HCT116 (cell line): ENCODE measurements at regions not wholly inside any gene's neighbourhood (a gene's known extent, or its start where the extent isn't known, plus 50 kb on each side); places are given as distances from the start of the nearest gene placed in this dataset.

Experiments used
- ATAC-seq: fragments of 200-7000 bp; cut with Tn5 transposase; 2 replicates; pipeline ENCODE4 v1.9.1; 2020; ENCODE audit warnings: mild to moderate bottlenecking, moderate library complexity
- BruUV-seq: library from RNA; stranded (reverse); fragments of 400-500 nt; replicated peaks from 2 replicates; lab custom pipeline; 2021; lab: Mats Ljungman, UMichigan
- CTCF ChIA-PET: fragments of 300-600 bp; sonication (Branson Sonifier 250); formaldehyde crosslinking; loops from one replicate; lab custom pipeline; 2021; ENCODE audit warnings: antibody characterized with exemption; lab: Charles Lee
- POLR2A ChIA-PET: fragments of 300-600, 350-600 bp; sonication (Branson Sonifier 250); formaldehyde crosslinking; loops from one replicate; lab custom pipeline; 2021; ENCODE audit warnings: antibody characterized with exemption; lab: Charles Lee
- RAD21 ChIA-PET, 2 experiments: fragments of 300-600 bp; sonication (Branson Sonifier 250); formaldehyde crosslinking; loops; one replicate each; lab custom pipeline; 2023; ENCODE audit warnings: low total read pairs in 2 of 2; ENCODE audit not compliant: uncharacterized antibody in 2 of 2, unreplicated experiment in 2 of 2, low non-redundant PET in 1 of 2; lab: Charles Lee
- DNase-seq: peaks from one replicate; pipeline ENCODE4 v3.0.0-alpha.2; 2010; ENCODE audit warnings: low read depth, low spot score
- H2AFZ ChIP-seq: fragments of 200-600 bp; shearing (Covaris generic), sonication (generic); 2 replicates; pipeline ENCODE4 v1.6.1; 2017; ENCODE audit warnings: low read depth, mixed run types, mixed read lengths, antibody characterized with exemption, low read length; ENCODE audit not compliant: poor library complexity, severe bottlenecking
- H3K27ac ChIP-seq: 2 replicates; pipeline ENCODE4 v1.5.1; 2012; ENCODE audit warnings: low read depth, low read length
- H3K27me3 ChIP-seq: fragments of 200-600 bp; sonication (generic); 2 replicates; pipeline ENCODE4 v1.6.1; 2016; ENCODE audit warnings: mixed run types, low read length, mixed read lengths; ENCODE audit not compliant: insufficient read depth
- H3K36me3 ChIP-seq, 2 experiments: fragments of 200-500 bp in 1 of 2; fragments of 200-600 bp in 1 of 2; sonication (Bioruptor generic) in 1 of 2; sonication (generic) in 1 of 2; 2 replicates each; pipeline versions ENCODE4 v1.5.1 to v1.6.1; 2014 to 2016; ENCODE audit warnings: low read length in 2 of 2, inconsistent platforms in 1 of 2, mixed read lengths in 1 of 2, mixed run types in 1 of 2; ENCODE audit not compliant: insufficient read depth in 2 of 2, control insufficient read depth in 1 of 2
- H3K4me1 ChIP-seq, 2 experiments: fragments of 200-600 bp in 1 of 2; sonication (generic) in 1 of 2; 2 replicates each; pipeline versions ENCODE4 v1.5.1 to v1.6.1; 2012 to 2017; ENCODE audit warnings: low read length in 2 of 2, inconsistent platforms in 1 of 2, mild to moderate bottlenecking in 1 of 2, mixed read lengths in 1 of 2, mixed run types in 1 of 2, moderate library complexity in 1 of 2; ENCODE audit not compliant: insufficient read depth in 2 of 2, control insufficient read depth in 1 of 2
- H3K4me2 ChIP-seq: fragments of 200-600 bp; sonication (generic); 2 replicates; pipeline ENCODE4 v1.6.1; 2017; ENCODE audit warnings: mixed run types, low read length, mixed read lengths
- H3K4me3 ChIP-seq, 2 experiments: fragments of 200-600 bp in 1 of 2; sonication (generic) in 1 of 2; replicated peaks in 1 of 2; 2 replicates each; pipeline ENCODE4 v1.5.1; 2011 to 2016; ENCODE audit warnings: low read length in 2 of 2, control low read depth in 1 of 2, low read depth in 1 of 2, mild to moderate bottlenecking in 1 of 2, mixed read lengths in 1 of 2, mixed run types in 1 of 2
- H3K79me2 ChIP-seq: fragments of 200-600 bp; sonication (generic); 2 replicates; pipeline ENCODE4 v1.6.1; 2017; ENCODE audit warnings: mild to moderate bottlenecking, mixed run types, low read length, moderate library complexity, mixed read lengths; ENCODE audit not compliant: insufficient read depth
- H3K9ac ChIP-seq: fragments of 200-600 bp; sonication (generic); 2 replicates; pipeline ENCODE4 v1.6.1; 2016; ENCODE audit warnings: low read length, mixed read lengths
- H3K9me2 ChIP-seq: fragments of 200-600 bp; sonication (generic), shearing (Covaris generic); 2 replicates; pipeline ENCODE4 v1.6.1; 2017; ENCODE audit warnings: mixed run types, mild to moderate bottlenecking, moderate library complexity; ENCODE audit not compliant: insufficient read depth
- H3K9me3 ChIP-seq, 2 experiments: fragments of 200-500 bp in 1 of 2; fragments of 200-600 bp in 1 of 2; sonication (Bioruptor generic) in 1 of 2; sonication (generic) in 1 of 2; 2 replicates each; pipeline ENCODE4 v1.6.1; 2014 to 2017; ENCODE audit warnings: low read length in 2 of 2, mixed read lengths in 2 of 2, inconsistent platforms in 1 of 2, low read depth in 1 of 2, mild to moderate bottlenecking in 1 of 2, mixed run types in 1 of 2, moderate library complexity in 1 of 2; ENCODE audit not compliant: control insufficient read depth in 1 of 2, insufficient read depth in 1 of 2
- H4K20me1 ChIP-seq: fragments of 200-600 bp; sonication (generic), shearing (Covaris generic); 2 replicates; pipeline ENCODE4 v1.6.1; 2017; ENCODE audit warnings: mixed run types, mild to moderate bottlenecking, moderate library complexity; ENCODE audit not compliant: insufficient read depth
- CBX3 ChIP-seq: IDR thresholded peaks from 2 replicates; pipeline ENCODE4 v1.6.1; 2012; ENCODE audit warnings: low read depth
- CEBPB ChIP-seq: IDR thresholded peaks from 2 replicates; pipeline ENCODE4 v1.6.1; 2012; ENCODE audit warnings: low read depth
- CTCF ChIP-seq, 3 experiments: fragments of 200-600 bp in 1 of 3; sonication (generic) in 1 of 3; IDR thresholded peaks in 2 of 3; conservative IDR thresholded peaks in 1 of 3; 2 replicates each; pipeline ENCODE4 v1.5.1; 2012 to 2017; ENCODE audit warnings: low read depth in 2 of 3, low read length in 2 of 3, antibody characterized with exemption in 1 of 3, borderline replicate concordance in 1 of 3, control low read depth in 1 of 3, mild to moderate bottlenecking in 1 of 3, mixed read lengths in 1 of 3, mixed run types in 1 of 3, moderate library complexity in 1 of 3; ENCODE audit not compliant: insufficient read depth in 1 of 3
- ELF1 ChIP-seq: IDR thresholded peaks from 2 replicates; pipeline ENCODE4 v1.6.1; 2012; ENCODE audit warnings: low read depth, borderline replicate concordance
- EZH2 ChIP-seq: fragments of 200-600 bp; sonication (generic); IDR thresholded peaks from 2 replicates; pipeline ENCODE4 v1.6.1; 2017; ENCODE audit warnings: antibody characterized with exemption, mixed run types
- EZH2phosphoT487 ChIP-seq: fragments of 200-600 bp; IDR thresholded peaks from 2 replicates; pipeline ENCODE4 v1.6.1; 2018; ENCODE audit warnings: antibody characterized with exemption, borderline replicate concordance
- FOSL1 ChIP-seq: IDR thresholded peaks from 2 replicates; pipeline ENCODE4 v1.6.1; 2012; ENCODE audit warnings: low read depth
- JUND ChIP-seq: IDR thresholded peaks from 2 replicates; pipeline ENCODE4 v1.6.1; 2012
- MAX ChIP-seq: IDR thresholded peaks from 2 replicates; pipeline ENCODE4 v1.6.1; 2012
- POLR2A ChIP-seq: IDR thresholded peaks from 2 replicates; pipeline ENCODE4 v1.7.0; 2011; ENCODE audit warnings: borderline replicate concordance; ENCODE audit not compliant: insufficient read depth, insufficient read length; ENCODE audit errors: extremely low read depth
- POLR2AphosphoS5 ChIP-seq: IDR thresholded peaks from 2 replicates; pipeline ENCODE4 v1.6.1; 2011; ENCODE audit warnings: mild to moderate bottlenecking, low read depth, low read length, moderate library complexity
- RAD21 ChIP-seq: IDR thresholded peaks from 2 replicates; pipeline ENCODE4 v1.6.1; 2012; ENCODE audit warnings: low read depth, mild to moderate bottlenecking
- SIN3A ChIP-seq: IDR thresholded peaks from 2 replicates; pipeline ENCODE4 v1.6.1; 2012; ENCODE audit warnings: low read depth
- SP1 ChIP-seq: IDR thresholded peaks from 2 replicates; pipeline ENCODE4 v1.6.1; 2012; ENCODE audit warnings: low read depth
- SRF ChIP-seq: IDR thresholded peaks from 2 replicates; pipeline ENCODE4 v1.6.1; 2012; ENCODE audit warnings: low read depth
- TCF7L2 ChIP-seq: IDR thresholded peaks from 2 replicates; pipeline ENCODE4 v1.7.0; 2011; ENCODE audit warnings: borderline replicate concordance, inconsistent platforms; ENCODE audit not compliant: insufficient read depth, insufficient read length; ENCODE audit errors: extremely low read depth
- ZFX ChIP-seq: fragments of 450-650 bp; IDR thresholded peaks from 2 replicates; pipeline ENCODE4 v1.6.1; 2017
- intact Hi-C: fragments of 100-400 bp; cut with micrococcal nuclease; formaldehyde crosslinking; loops from 2 replicates; pipeline ENCODE4 v1.10.0; 2022
- TF ChIP-seq, protein P1 (sequence below): IDR thresholded peaks from 2 replicates; pipeline ENCODE4 v1.6.1; 2012

DNA sequence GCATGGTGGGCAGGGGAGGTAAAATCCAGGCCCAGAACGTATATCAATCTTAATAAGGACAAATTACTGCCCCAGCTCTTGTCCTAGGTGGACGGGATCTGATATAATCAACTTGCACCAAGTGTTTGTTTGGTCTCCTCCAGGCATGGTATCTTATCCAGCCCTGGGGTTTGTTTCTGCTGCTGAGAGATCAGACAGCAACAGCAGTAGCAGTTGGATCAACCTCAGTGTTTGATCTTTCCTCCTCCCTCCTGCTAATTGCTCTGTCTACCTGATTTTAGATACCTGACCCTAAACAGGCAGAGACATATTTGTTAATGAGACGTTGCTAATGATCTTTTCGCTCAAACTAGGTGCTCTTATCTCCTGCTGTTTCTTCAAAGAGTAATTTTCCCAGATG lies 100.4 kb upstream of the BACH2 start:
- Histone ChIP-seq H4K20me1 (no peaks in the 10 kb centered on the region), H3K9me3 (no peaks in the 10 kb centered on the region), H3K4me2 (no peak overlapping the region), H3K9me2 (no peaks in the 10 kb centered on the region), H3K27me3 (no peaks in the 10 kb centered on the region), H2AFZ (no peak overlapping the region), H3K4me3 (no peak overlapping the region), H3K36me3 (no peaks in the 10 kb centered on the region), H3K9ac (no peak overlapping the region), H3K79me2 (no peaks in the 10 kb centered on the region), H3K27ac (no peak overlapping the region), H3K4me1 (peaks cover 0 to 11% of the 10 kb centered on the region in 2 experiments; a peak in 1 of 4 replicates)
- TF ChIP-seq MAX (no peak), POLR2AphosphoS5 (no peak), SIN3A (no peak), CBX3 (no peak), ZFX (no peak), EZH2 (no peak), EZH2phosphoT487 (no peak), RAD21 (no peak)
- intact Hi-C loops, result loop anchor here (10.0 kb wide), 1 partner anchor 182 kb away; no protein-coding TSS in a partner anchor
- DNase-seq, result no peak
- ChIA-PET RAD21 (no interaction called here), CTCF (no interaction called here), POLR2A (no interaction called here)
- no peak for ATAC-seq
- BruUV-seq, result no TSS peak

DNA sequence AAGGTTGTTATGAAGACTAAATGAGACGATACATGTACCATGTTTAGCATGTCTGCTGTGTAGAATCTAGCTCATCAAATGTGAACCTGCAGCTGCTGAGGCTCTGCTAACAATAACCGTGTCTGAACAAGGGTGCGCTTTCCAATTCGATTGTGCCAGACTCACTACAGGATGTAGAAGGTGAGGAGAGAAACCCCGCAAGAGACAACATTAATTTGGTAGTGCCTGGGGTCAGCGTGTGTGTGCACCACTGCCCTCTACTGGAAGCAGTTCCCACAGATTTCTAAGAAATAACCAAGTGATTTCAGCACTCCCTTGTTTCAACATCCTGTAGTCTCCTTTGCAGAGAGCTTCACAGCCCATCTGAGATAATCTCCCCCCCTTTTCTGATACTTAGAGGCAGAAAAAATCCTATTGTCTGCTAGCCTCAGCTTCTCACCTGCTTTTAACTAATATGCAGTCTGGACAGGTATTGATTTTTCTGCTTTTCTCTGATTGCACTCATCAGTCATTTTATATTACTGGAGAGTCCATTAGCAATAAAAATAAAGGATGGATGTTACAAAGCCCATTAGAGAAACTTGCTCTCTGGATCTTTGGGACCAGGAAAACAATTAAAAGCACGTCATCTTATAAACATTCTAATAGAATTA lies 96.7 kb upstream of the BACH2 start:
- peak overlapping the region; percentile 96 for H2AFZ ChIP-seq
- no peak overlapping the region for H3K27ac ChIP-seq
- no peaks in the 10 kb centered on the region for H4K20me1 ChIP-seq
- ChIA-PET RAD21 (interaction anchor here in 1 of 2 experiments (0.6 kb wide), 1 partner anchor 83 kb away, joined by 3 read pairs; no protein-coding TSS in a partner anchor), POLR2A (no interaction called here), CTCF (interaction anchor here (0.6 to 2.2 kb wide), 15 partner anchors 9 to 454 kb away, joined by 3 to 8 read pairs (median 4); no protein-coding TSS in a partner anchor)
- no peaks in the 10 kb centered on the region for H3K36me3 ChIP-seq
- ATAC-seq, result peak; percentile 95
- no peak overlapping the region for H3K4me2 ChIP-seq
- no peak overlapping the region for H3K4me3 ChIP-seq
- DNase-seq, result peak; percentile 41
- no peak overlapping the region for H3K9ac ChIP-seq
- no peaks in the 10 kb centered on the region for H3K27me3 ChIP-seq
- H3K9me2 ChIP-seq, result no peaks in the 10 kb centered on the region
- BruUV-seq, result no TSS peak
- intact Hi-C loops, result loop anchor here (1.0 to 10.0 kb wide), 4 partner anchors 109 to 453 kb away; no protein-coding TSS in a partner anchor
- no peaks in the 10 kb centered on the region for H3K79me2 ChIP-seq
- H3K9me3 ChIP-seq, result no peaks in the 10 kb centered on the region
- H3K4me1 ChIP-seq, result peaks cover 0 to 11% of the 10 kb centered on the region in 2 experiments; a peak in 1 of 4 replicates
- no peak for TF ChIP-seq FOSL1
- peak; percentile 62 to 83 (median 76); a peak in 5 of 6 replicates for TF ChIP-seq CTCF (IDR thresholded peaks at IDR 0.05 in 2 of 3, conservative IDR thresholded peaks at IDR 0.05 in 1 of 3; ENCODE audit: borderline replicate concordance in 1 of 3, insufficient read depth in 1 of 3, low read depth in 2 of 3, low read length in 2 of 3)
- TF ChIP-seq ELF1, result no peak
- TF ChIP-seq CEBPB, result no peak; the same call in 1 of the 2 replicates
- no peak for TF ChIP-seq TCF7L2
- no peak for TF ChIP-seq CBX3
- TF ChIP-seq POLR2A, result no peak
- no peak for TF ChIP-seq SRF
- TF ChIP-seq JUND, result no peak
- TF ChIP-seq, protein P1, sequence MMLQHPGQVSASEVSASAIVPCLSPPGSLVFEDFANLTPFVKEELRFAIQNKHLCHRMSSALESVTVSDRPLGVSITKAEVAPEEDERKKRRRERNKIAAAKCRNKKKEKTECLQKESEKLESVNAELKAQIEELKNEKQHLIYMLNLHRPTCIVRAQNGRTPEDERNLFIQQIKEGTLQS, result no peak
- TF ChIP-seq EZH2phosphoT487, result no peak
- no peak for TF ChIP-seq SP1
- no peak for TF ChIP-seq EZH2
- peak; percentile 86 for TF ChIP-seq RAD21
